GM12872 (cell line): ENCODE measurements at regions not wholly inside any gene's neighbourhood (a gene's known extent, or its start where the extent isn't known, plus 50 kb on each side); places are given as distances from the start of the nearest gene placed in this dataset.

Experiments
- TF ChIP-seq, protein P1 (sequence below): IDR thresholded peaks from 3 replicates; pipeline ENCODE4 v1.5.1; 2011; ENCODE audit warnings: low read depth, mild to moderate bottlenecking, low read length, moderate library complexity; ENCODE audit not compliant: insufficient read depth

DNA sequence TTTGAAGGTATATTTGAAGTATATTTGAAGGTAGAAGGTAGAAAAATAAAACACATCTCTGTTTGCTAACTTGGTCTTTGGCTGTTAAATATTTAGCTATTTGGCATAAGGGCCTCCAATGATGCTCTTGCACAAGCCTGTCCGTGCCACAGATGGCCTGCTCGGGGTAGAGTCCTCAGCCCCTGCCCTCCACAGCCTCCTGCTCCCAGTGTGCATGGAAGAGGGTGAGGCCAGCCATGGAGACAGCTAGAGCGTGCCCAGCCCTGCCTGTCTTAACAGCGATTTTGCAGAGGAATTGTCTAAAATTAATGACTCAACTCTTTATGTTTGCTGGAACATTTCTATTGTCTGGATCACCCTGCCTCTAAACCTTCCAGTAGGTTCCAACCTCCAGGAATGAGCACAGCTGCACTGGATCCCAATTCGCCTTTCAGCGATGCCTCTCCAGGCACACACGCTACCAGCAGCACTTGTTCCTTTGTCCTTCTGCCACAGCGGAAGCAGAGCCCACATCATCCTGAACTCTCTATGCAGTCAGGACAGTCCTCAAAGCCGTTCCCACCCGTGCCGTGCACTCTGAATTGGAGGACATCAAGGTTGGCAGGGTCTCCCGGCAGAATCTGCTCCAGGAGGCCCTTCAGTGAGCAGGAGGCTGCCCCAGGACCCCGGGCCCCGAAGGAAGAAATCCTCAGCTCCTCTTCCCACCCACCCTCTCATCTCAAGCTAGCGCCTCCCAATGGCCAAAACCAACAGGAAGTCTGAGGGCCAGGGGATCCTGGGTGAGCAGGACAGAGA, 254.0 kb upstream of the IRX1 start:
- TF ChIP-seq, protein P1, sequence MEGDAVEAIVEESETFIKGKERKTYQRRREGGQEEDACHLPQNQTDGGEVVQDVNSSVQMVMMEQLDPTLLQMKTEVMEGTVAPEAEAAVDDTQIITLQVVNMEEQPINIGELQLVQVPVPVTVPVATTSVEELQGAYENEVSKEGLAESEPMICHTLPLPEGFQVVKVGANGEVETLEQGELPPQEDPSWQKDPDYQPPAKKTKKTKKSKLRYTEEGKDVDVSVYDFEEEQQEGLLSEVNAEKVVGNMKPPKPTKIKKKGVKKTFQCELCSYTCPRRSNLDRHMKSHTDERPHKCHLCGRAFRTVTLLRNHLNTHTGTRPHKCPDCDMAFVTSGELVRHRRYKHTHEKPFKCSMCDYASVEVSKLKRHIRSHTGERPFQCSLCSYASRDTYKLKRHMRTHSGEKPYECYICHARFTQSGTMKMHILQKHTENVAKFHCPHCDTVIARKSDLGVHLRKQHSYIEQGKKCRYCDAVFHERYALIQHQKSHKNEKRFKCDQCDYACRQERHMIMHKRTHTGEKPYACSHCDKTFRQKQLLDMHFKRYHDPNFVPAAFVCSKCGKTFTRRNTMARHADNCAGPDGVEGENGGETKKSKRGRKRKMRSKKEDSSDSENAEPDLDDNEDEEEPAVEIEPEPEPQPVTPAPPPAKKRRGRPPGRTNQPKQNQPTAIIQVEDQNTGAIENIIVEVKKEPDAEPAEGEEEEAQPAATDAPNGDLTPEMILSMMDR, result no peak

DNA sequence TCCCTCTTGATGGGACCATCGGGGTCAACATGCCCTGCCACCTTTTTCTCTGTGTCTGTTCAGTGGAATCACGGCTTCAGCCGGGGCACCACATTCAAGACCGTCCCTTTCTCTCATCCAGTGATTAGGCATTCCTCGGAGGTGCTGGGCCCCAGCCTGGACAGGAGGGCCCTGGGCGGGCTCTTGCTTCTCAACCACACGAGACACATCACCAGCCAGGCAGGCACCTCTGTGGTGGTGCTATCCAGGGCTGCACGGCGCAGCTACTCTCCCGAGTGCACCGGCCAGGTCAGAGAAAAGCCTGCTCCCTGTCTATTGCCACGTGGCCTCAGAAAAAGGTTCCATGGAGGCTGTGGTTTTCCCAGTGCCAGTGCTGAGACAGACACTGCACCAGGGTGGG, 255.2 kb upstream of the IRX1 start:
- TF ChIP-seq, protein P1, result no peak

DNA sequence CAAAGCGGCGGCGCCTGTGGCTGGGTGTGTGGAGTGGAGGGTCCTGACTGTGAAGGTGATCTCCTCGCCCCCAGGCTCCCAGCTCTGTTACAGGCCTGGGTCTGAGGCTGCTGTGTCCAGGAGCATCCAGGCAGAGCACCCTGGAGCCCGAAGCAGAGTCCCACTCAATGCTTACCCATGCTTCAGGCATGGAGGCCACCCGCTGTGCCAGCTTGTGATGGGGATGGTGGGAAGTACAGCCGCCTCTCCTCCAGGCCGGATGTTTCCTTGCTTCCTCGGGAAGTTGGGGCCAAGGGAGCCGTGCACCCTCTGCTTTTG, 255.9 kb upstream of the IRX1 start:
- TF ChIP-seq, protein P1, result no peak

DNA sequence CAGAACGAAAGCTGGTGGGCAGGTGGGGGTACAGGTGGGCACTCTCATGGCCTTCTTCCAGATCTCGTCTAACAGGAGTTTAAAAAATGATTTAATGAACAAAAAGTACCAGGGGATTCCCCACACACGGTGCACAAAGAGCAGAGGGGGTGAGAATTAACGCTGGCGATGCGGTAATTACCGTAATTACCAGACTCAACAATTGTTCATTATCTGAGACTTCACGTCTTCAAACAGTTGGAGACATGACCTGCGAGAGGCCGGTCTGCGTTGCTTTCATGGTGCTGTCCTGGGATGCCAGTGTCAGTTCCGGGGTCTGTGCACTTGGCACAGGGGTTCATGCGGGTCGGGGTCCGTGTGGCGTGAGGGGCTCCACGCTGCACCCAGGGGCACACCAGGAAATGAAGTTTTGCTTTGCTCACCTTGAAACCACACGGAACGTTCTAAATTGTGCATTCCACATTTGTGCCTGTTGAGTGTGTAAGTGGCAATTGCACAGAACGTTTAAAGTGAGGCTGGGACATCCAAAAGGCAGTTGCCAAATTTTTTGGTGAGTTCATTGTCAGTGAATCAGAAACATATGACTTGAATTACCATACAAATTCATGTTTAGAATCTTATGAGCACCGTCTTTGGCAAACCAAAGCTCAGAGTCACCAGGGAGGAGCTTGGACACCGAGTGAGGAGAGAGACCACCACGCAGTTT, 256.4 kb upstream of the IRX1 start:
- TF ChIP-seq, protein P1, result no peak

DNA sequence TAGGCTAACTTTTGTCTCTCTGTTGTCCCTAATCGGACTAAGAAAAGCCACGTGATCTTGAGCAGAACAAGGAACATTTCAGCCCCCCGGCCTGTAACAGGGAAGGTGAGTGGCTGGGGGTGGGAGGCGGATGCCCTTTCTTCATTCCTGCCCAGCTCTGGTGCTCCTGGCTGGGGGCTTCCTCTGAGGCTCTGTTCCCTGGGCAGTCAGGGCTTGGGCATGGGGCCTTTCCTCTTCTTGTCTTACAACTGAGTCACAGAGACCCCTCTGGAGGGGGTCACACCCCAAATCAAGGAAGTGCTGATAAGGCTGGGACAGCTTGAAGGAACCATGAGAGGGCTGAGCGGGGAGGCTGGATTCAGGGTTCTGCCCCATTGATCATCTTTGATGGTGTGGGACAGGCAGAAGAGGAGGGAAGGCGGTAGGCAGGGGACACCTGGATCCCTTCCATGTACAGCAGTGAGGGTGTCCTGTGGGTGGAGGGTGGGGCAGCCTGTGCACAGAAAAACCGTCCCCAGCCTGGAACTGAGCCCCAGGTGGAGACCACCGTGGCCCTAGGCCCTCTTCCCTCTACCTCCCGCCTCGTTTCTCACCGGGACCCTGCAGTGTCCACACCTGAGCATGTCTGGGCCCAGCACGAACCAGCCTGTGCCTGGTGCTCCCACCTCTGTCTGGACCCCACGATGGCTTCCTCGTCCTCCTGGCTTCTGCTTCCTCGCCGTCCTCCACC, 257.7 kb upstream of the IRX1 start:
- TF ChIP-seq, protein P1, result no peak

DNA sequence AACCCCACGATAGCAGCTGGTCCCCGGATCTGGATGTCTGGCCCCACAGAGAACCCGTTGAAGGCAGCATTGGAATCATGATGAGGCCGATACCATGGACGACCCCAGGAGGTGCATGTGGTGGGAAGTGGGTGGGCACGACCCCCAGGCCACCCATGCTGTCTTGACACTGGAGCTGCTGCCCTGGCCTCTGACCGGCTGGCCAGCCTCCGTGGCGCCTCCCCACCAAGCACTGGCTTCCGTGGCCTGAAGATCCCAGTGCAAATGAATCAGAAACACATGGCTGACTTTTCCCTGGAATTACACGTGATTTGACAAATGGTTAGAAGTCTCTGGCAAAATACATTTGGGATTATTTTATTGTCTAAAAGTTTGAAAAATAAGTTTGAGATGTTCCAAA, 259.0 kb upstream of the IRX1 start:
- TF ChIP-seq, protein P1, result no peak

DNA sequence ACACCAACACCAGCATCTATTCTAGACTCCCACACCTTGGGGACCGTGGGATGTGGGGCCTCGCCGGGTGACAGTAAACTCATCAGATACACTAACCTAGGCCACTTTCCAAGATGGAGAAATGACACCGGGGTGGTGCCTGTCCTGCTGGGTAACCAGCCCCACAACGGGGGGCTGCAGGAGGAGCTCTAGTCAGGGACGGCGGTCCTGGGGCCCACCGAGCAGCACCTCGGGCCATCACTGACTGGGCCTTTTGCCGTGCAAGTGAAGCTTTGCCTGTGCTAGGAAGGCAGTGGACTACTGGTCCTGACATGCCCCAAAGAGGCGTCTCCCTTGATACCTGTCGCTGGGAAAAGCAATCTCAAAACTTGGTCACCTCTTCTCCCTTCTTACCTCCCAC, 260.3 kb upstream of the IRX1 start:
- TF ChIP-seq, protein P1, result no peak
